HCT116 (cell line): ENCODE measurements at regions not wholly inside any gene's neighbourhood (a gene's known extent, or its start where the extent isn't known, plus 50 kb on each side); places are given as distances from the start of the nearest gene placed in this dataset.

ENCODE experiments used
- ATAC-seq: fragments of 200-7000 bp; cut with Tn5 transposase; 2 replicates; pipeline ENCODE4 v1.9.1; 2020; ENCODE audit warnings: mild to moderate bottlenecking, moderate library complexity
- BruUV-seq: library from RNA; stranded (reverse); fragments of 400-500 nt; replicated peaks from 2 replicates; lab custom pipeline; 2021; lab: Mats Ljungman, UMichigan
- CTCF ChIA-PET: fragments of 300-600 bp; sonication (Branson Sonifier 250); formaldehyde crosslinking; loops from one replicate; lab custom pipeline; 2021; ENCODE audit warnings: antibody characterized with exemption; lab: Charles Lee
- POLR2A ChIA-PET: fragments of 300-600, 350-600 bp; sonication (Branson Sonifier 250); formaldehyde crosslinking; loops from one replicate; lab custom pipeline; 2021; ENCODE audit warnings: antibody characterized with exemption; lab: Charles Lee
- RAD21 ChIA-PET, 2 experiments: fragments of 300-600 bp; sonication (Branson Sonifier 250); formaldehyde crosslinking; loops; one replicate each; lab custom pipeline; 2023; ENCODE audit warnings: low total read pairs in 2 of 2; ENCODE audit not compliant: uncharacterized antibody in 2 of 2, unreplicated experiment in 2 of 2, low non-redundant PET in 1 of 2; lab: Charles Lee
- DNase-seq: peaks from one replicate; pipeline ENCODE4 v3.0.0-alpha.2; 2010; ENCODE audit warnings: low read depth, low spot score
- H2AFZ ChIP-seq: fragments of 200-600 bp; shearing (Covaris generic), sonication (generic); 2 replicates; pipeline ENCODE4 v1.6.1; 2017; ENCODE audit warnings: low read depth, mixed run types, mixed read lengths, antibody characterized with exemption, low read length; ENCODE audit not compliant: poor library complexity, severe bottlenecking
- H3K27ac ChIP-seq: 2 replicates; pipeline ENCODE4 v1.5.1; 2012; ENCODE audit warnings: low read depth, low read length
- H3K27me3 ChIP-seq: fragments of 200-600 bp; sonication (generic); 2 replicates; pipeline ENCODE4 v1.6.1; 2016; ENCODE audit warnings: mixed run types, low read length, mixed read lengths; ENCODE audit not compliant: insufficient read depth
- H3K36me3 ChIP-seq, 2 experiments: fragments of 200-500 bp in 1 of 2; fragments of 200-600 bp in 1 of 2; sonication (Bioruptor generic) in 1 of 2; sonication (generic) in 1 of 2; 2 replicates each; pipeline versions ENCODE4 v1.5.1 to v1.6.1; 2014 to 2016; ENCODE audit warnings: low read length in 2 of 2, inconsistent platforms in 1 of 2, mixed read lengths in 1 of 2, mixed run types in 1 of 2; ENCODE audit not compliant: insufficient read depth in 2 of 2, control insufficient read depth in 1 of 2
- H3K4me1 ChIP-seq, 2 experiments: fragments of 200-600 bp in 1 of 2; sonication (generic) in 1 of 2; 2 replicates each; pipeline versions ENCODE4 v1.5.1 to v1.6.1; 2012 to 2017; ENCODE audit warnings: low read length in 2 of 2, inconsistent platforms in 1 of 2, mild to moderate bottlenecking in 1 of 2, mixed read lengths in 1 of 2, mixed run types in 1 of 2, moderate library complexity in 1 of 2; ENCODE audit not compliant: insufficient read depth in 2 of 2, control insufficient read depth in 1 of 2
- H3K4me2 ChIP-seq: fragments of 200-600 bp; sonication (generic); 2 replicates; pipeline ENCODE4 v1.6.1; 2017; ENCODE audit warnings: mixed run types, low read length, mixed read lengths
- H3K4me3 ChIP-seq, 2 experiments: fragments of 200-600 bp in 1 of 2; sonication (generic) in 1 of 2; replicated peaks in 1 of 2; 2 replicates each; pipeline ENCODE4 v1.5.1; 2011 to 2016; ENCODE audit warnings: low read length in 2 of 2, control low read depth in 1 of 2, low read depth in 1 of 2, mild to moderate bottlenecking in 1 of 2, mixed read lengths in 1 of 2, mixed run types in 1 of 2
- H3K79me2 ChIP-seq: fragments of 200-600 bp; sonication (generic); 2 replicates; pipeline ENCODE4 v1.6.1; 2017; ENCODE audit warnings: mild to moderate bottlenecking, mixed run types, low read length, moderate library complexity, mixed read lengths; ENCODE audit not compliant: insufficient read depth
- H3K9ac ChIP-seq: fragments of 200-600 bp; sonication (generic); 2 replicates; pipeline ENCODE4 v1.6.1; 2016; ENCODE audit warnings: low read length, mixed read lengths
- H3K9me2 ChIP-seq: fragments of 200-600 bp; sonication (generic), shearing (Covaris generic); 2 replicates; pipeline ENCODE4 v1.6.1; 2017; ENCODE audit warnings: mixed run types, mild to moderate bottlenecking, moderate library complexity; ENCODE audit not compliant: insufficient read depth
- H3K9me3 ChIP-seq, 2 experiments: fragments of 200-500 bp in 1 of 2; fragments of 200-600 bp in 1 of 2; sonication (Bioruptor generic) in 1 of 2; sonication (generic) in 1 of 2; 2 replicates each; pipeline ENCODE4 v1.6.1; 2014 to 2017; ENCODE audit warnings: low read length in 2 of 2, mixed read lengths in 2 of 2, inconsistent platforms in 1 of 2, low read depth in 1 of 2, mild to moderate bottlenecking in 1 of 2, mixed run types in 1 of 2, moderate library complexity in 1 of 2; ENCODE audit not compliant: control insufficient read depth in 1 of 2, insufficient read depth in 1 of 2
- H4K20me1 ChIP-seq: fragments of 200-600 bp; sonication (generic), shearing (Covaris generic); 2 replicates; pipeline ENCODE4 v1.6.1; 2017; ENCODE audit warnings: mixed run types, mild to moderate bottlenecking, moderate library complexity; ENCODE audit not compliant: insufficient read depth
- ATF3 ChIP-seq: IDR thresholded peaks from 2 replicates; pipeline ENCODE4 v1.6.1; 2012
- CEBPB ChIP-seq: IDR thresholded peaks from 2 replicates; pipeline ENCODE4 v1.6.1; 2012; ENCODE audit warnings: low read depth
- CTCF ChIP-seq, 3 experiments: fragments of 200-600 bp in 1 of 3; sonication (generic) in 1 of 3; IDR thresholded peaks in 2 of 3; conservative IDR thresholded peaks in 1 of 3; 2 replicates each; pipeline ENCODE4 v1.5.1; 2012 to 2017; ENCODE audit warnings: low read depth in 2 of 3, low read length in 2 of 3, antibody characterized with exemption in 1 of 3, borderline replicate concordance in 1 of 3, control low read depth in 1 of 3, mild to moderate bottlenecking in 1 of 3, mixed read lengths in 1 of 3, mixed run types in 1 of 3, moderate library complexity in 1 of 3; ENCODE audit not compliant: insufficient read depth in 1 of 3
- EGR1 ChIP-seq: IDR thresholded peaks from 2 replicates; pipeline ENCODE4 v1.6.1; 2012; ENCODE audit warnings: low read depth
- ELF1 ChIP-seq: IDR thresholded peaks from 2 replicates; pipeline ENCODE4 v1.6.1; 2012; ENCODE audit warnings: low read depth, borderline replicate concordance
- EZH2 ChIP-seq: fragments of 200-600 bp; sonication (generic); IDR thresholded peaks from 2 replicates; pipeline ENCODE4 v1.6.1; 2017; ENCODE audit warnings: antibody characterized with exemption, mixed run types
- EZH2phosphoT487 ChIP-seq: fragments of 200-600 bp; IDR thresholded peaks from 2 replicates; pipeline ENCODE4 v1.6.1; 2018; ENCODE audit warnings: antibody characterized with exemption, borderline replicate concordance
- FOSL1 ChIP-seq: IDR thresholded peaks from 2 replicates; pipeline ENCODE4 v1.6.1; 2012; ENCODE audit warnings: low read depth
- JUND ChIP-seq: IDR thresholded peaks from 2 replicates; pipeline ENCODE4 v1.6.1; 2012
- MAX ChIP-seq: IDR thresholded peaks from 2 replicates; pipeline ENCODE4 v1.6.1; 2012
- POLR2A ChIP-seq: IDR thresholded peaks from 2 replicates; pipeline ENCODE4 v1.7.0; 2011; ENCODE audit warnings: borderline replicate concordance; ENCODE audit not compliant: insufficient read depth, insufficient read length; ENCODE audit errors: extremely low read depth
- POLR2AphosphoS5 ChIP-seq: IDR thresholded peaks from 2 replicates; pipeline ENCODE4 v1.6.1; 2011; ENCODE audit warnings: mild to moderate bottlenecking, low read depth, low read length, moderate library complexity
- RAD21 ChIP-seq: IDR thresholded peaks from 2 replicates; pipeline ENCODE4 v1.6.1; 2012; ENCODE audit warnings: low read depth, mild to moderate bottlenecking
- SRF ChIP-seq: IDR thresholded peaks from 2 replicates; pipeline ENCODE4 v1.6.1; 2012; ENCODE audit warnings: low read depth
- TCF7L2 ChIP-seq: IDR thresholded peaks from 2 replicates; pipeline ENCODE4 v1.7.0; 2011; ENCODE audit warnings: borderline replicate concordance, inconsistent platforms; ENCODE audit not compliant: insufficient read depth, insufficient read length; ENCODE audit errors: extremely low read depth
- YY1 ChIP-seq: IDR thresholded peaks from 2 replicates; pipeline ENCODE4 v1.6.1; 2011; ENCODE audit warnings: low read length, low read depth, moderate library complexity, mild to moderate bottlenecking; ENCODE audit not compliant: insufficient replicate concordance; ENCODE audit errors: extremely low read depth
- ZBTB33 ChIP-seq: IDR thresholded peaks from 2 replicates; pipeline ENCODE4 v1.6.1; 2011; ENCODE audit warnings: mild to moderate bottlenecking, low read length, moderate library complexity; ENCODE audit not compliant: insufficient replicate concordance; ENCODE audit errors: extremely low read depth
- ZFX ChIP-seq: fragments of 450-650 bp; IDR thresholded peaks from 2 replicates; pipeline ENCODE4 v1.6.1; 2017
- intact Hi-C: fragments of 100-400 bp; cut with micrococcal nuclease; formaldehyde crosslinking; loops from 2 replicates; pipeline ENCODE4 v1.10.0; 2022

GRCh38 chr9:105958587-105958986 lies 264.2 kb downstream of the TMEM38B start (continued):
- TF ChIP-seq YY1 (no peak), TCF7L2 (no peak), POLR2AphosphoS5 (no peak), MAX (no peak), CEBPB (no peak), JUND (no peak)

GRCh38 chr9:105959531-105959930 lies 265.2 kb downstream of the TMEM38B start:
- CTCF ChIA-PET, result no interaction called here
- Histone ChIP-seq H4K20me1 (no peaks in the 10 kb centered on the region), H3K79me2 (no peaks in the 10 kb centered on the region), H2AFZ (no peak overlapping the region), H3K36me3 (no peaks in the 10 kb centered on the region), H3K9ac (no peak overlapping the region), H3K4me3 (no peak overlapping the region), H3K9me3 (no peaks in the 10 kb centered on the region), H3K27ac (no peak overlapping the region), H3K27me3 (0 out of 2 replicates have a peak, but pooled peaks cover 3% of the 10 kb centered on the region), H3K9me2 (no peaks in the 10 kb centered on the region), H3K4me1 (no peaks in the 10 kb centered on the region), H3K4me2 (no peak overlapping the region)
- POLR2A ChIA-PET, result no interaction called here
- RAD21 ChIA-PET, result no interaction called here
- DNase-seq, result no peak
- TF ChIP-seq MAX, result no peak
- no peak for TF ChIP-seq POLR2AphosphoS5
- no peak for TF ChIP-seq FOSL1
- no peak for TF ChIP-seq ATF3
- TF ChIP-seq ELF1, result no peak
- TF ChIP-seq POLR2A, result no peak
- TF ChIP-seq ZBTB33, result no peak
- TF ChIP-seq YY1, result no peak
- TF ChIP-seq TCF7L2, result no peak
- no peak for TF ChIP-seq RAD21
- no peak for TF ChIP-seq EGR1
- TF ChIP-seq ZFX, result no peak
- no peak for TF ChIP-seq EZH2
- no peak for TF ChIP-seq SRF
- TF ChIP-seq CTCF (IDR thresholded peaks at IDR 0.05 in 2 of 3, conservative IDR thresholded peaks at IDR 0.05 in 1 of 3; ENCODE audit: borderline replicate concordance in 1 of 3, insufficient read depth in 1 of 3, low read depth in 2 of 3, low read length in 2 of 3), result no peak
- TF ChIP-seq CEBPB, result no peak
- no peak for TF ChIP-seq JUND
- TF ChIP-seq EZH2phosphoT487, result no peak
- intact Hi-C loops, result no loop called here
- ATAC-seq, result no peak
- BruUV-seq, result no TSS peak
